NCI-H146 treated with DMSO at 0.1 percent for 48 hours (cell line): ENCODE measurements at regions not wholly inside any gene's neighbourhood (a gene's known extent, or its start where the extent isn't known, plus 50 kb on each side); places are given as distances from the start of the nearest gene placed in this dataset.

ENCODE experiments used
- DNase-seq: peaks from one replicate; lab custom pipeline; 2025; ENCODE audit not compliant: unreplicated experiment; lab: John Stamatoyannopoulos, UW

GRCh38 chr5:163619951-163620350 lies 114.5 kb downstream of the MAT2B start:
- no peak for DNase-seq

GRCh38 chr5:163622799-163623198 lies 117.4 kb downstream of the MAT2B start:
- no peak for DNase-seq

- no peak for DNase-seq
Observed at GRCh38 chr5:163623524-163623923, 118.1 kb downstream of the MAT2B start.

DNA sequence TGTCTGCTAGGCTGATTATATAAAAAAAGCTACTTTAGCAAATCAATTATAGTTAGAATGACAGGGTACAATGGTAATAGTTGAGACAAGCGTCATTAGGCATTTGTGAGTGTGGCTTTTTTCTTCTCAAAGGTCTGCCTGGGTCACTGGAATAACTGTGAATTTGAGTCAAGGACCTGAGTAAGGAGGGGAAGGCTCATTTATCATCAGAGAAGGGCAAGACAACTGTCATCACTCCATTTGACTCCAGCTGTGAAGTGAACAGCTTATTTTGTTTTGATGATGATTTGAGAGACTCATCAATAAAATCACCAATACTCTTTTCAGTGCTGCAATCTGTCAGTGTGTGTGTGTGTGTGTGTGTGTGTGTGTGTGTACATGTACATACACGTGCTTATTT lies 118.6 kb downstream of the MAT2B start:
- no peak for DNase-seq

- no peak for DNase-seq
Observed at GRCh38 chr5:163624431-163624830, 119.0 kb downstream of the MAT2B start.

- no peak for DNase-seq
Observed at GRCh38 chr5:163626904-163627434, 121.5 kb downstream of the MAT2B start.

DNA sequence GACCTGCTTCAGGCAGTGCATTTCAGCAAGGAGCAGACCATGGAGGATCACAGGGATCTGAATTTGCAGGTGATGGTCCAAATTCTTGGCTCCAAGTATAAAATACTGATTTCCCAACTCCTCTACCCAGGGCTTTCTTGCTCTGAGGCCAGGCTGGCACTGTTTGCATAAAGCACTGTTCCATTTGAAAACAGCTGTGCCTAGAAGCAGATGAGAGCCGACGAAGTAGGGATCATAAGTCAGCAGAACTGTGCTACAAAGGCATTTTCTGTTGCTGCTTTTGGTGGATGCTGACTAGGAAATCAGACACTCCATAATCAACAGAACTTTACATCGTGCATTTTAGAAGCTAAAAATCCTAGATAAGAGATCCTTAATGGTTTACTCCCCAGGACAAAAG lies 126.4 kb downstream of the MAT2B start:
- DNase-seq, result no peak

- no peak for DNase-seq
Observed at GRCh38 chr5:163633926-163634460, 128.6 kb downstream of the MAT2B start.

GRCh38 chr5:163635631-163636030 lies 130.2 kb downstream of the MAT2B start:
- DNase-seq, result no peak

DNA sequence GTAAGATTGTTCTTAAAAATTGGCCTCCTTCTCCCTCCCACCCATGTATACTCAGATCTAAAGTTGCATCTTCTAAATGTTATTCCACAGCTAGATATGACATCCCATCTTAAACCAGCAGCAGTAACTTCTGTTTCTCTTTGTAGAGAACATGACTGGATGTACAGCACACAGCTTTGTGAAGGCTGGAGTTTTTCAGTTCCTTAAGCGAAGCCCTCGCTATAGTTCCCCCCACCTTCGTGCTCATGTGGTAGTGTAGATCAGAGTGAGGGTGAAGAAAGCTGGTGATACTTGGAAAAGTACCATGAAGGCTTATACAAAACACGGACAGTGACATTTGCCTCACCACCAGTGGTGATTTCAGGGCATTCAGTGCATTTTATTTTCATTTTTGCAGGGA lies 137.5 kb downstream of the MAT2B start:
- no peak for DNase-seq

DNA sequence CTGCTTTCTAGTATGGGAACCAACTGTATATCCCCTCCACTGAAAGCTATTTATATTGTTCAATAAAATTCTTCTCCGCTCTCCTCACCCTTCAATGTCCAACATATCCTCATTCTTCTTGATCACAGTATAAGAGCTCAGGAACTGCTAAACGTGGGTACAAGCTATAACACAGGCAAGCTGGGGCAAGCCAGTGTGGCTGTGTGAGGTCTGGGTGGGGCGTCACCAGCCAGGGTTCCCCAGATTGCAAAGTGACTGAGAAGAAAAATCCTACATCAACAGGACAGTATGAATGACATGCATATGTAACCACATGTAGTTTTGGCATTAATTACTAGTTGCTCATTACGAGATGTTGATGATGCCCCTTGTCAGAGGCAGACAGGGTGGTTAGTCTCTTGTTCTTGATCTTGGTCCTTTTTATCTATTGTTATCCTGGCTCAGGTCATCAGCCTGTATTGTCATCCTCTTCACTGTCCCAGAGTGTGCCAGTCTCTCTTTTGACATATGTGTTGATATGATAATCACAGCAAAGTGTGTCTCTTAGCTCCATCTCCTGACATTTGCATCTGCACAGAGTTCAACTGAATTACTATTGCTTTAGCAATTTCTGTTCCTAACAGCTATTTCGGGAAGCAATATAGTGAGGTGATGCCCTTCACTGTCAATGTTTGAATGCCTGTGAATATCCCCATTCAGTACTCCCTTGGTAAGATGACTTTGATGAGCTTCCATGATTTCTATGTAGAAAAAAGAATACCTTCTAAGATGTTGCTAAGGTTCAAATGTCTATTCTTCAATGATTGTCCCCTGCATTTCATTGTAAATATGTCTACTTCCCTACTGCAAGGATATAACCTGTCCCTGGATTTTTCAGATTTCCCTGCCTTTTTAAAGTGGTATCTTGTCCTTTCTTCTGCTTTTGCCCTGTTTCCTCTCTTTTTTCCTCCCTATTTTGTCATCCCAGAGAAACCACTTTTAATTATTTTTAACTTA lies 140.3 kb downstream of the MAT2B start:
- DNase-seq, result no peak

DNA sequence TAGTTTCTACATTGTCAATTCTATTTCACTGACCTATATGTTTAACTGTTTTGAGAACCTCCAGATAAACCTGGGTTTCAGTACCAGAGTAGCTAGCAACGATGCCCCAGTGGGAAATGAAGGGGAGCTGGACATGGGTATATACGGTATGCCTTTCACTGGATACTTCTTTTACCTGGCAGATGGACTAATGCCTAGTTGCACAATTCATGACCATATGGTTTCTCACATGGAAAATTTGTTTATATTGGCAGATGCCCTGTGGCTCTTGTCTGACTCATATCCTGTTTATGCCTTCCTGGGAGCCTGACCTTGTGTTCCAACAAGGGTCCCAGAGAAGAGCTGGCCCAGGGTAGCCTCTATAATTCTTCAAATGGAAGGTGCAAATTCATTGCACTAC lies 144.1 kb downstream of the MAT2B start:
- DNase-seq, result no peak

- DNase-seq, result no peak
Observed at GRCh38 chr5:163653526-163653925, 148.1 kb downstream of the MAT2B start.

DNA sequence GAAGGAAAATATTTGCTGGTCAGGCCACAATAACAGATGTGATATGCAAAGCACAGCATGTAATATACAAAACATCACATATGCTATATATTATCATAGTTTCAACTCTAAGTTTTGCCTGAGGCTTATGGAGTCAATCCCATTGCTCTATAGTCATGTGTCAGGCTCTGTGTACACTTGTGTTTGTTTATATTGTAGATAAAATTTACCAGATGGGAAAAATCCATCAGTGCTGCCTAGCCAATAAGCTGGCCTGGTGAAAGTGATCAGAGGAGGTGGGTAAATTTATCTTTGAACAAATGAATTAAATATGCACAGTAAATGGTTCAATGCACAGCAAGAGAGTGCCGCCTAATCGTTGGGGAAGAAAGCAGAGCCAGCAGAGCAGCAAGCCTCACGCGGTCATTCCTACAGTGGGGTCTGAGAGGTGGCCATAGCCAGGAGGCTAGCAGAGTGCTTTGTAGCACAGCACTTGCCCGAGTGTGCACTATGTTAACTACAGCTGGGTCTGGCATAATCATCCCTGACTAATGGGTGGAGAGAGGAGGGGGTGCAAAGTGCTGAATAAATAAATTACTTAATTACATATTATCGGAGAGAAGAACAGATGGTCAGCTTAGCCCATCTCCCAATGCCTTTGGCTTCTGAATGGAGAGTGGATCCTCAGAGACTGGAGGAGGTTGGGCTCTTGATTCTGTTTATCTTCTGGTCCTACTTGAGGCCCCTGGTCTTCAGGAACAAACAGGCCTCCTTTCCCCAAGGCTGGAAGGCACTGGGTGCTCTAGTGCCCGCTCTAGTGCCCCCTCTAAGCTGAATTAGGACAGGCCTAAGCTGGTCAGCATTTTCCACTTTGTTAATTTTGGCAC lies 153.5 kb downstream of the MAT2B start:
- no peak for DNase-seq

DNA sequence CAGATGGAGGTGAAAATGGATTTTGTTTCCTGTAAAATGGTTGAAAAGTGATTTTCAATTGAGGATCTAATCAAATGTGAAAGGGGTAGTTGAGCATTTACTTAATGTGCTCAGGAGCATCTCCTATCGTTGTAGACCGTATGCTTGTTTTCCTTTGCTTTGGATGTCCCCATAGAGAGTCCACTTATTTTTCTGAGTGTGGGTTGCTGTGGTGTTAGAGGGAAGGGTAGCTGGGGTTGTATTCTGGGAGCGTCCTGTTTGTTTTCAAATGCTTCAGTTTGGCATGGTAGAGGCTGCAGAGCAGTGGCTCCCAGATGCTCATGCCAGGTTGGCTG lies 154.1 kb downstream of the MAT2B start:
- DNase-seq, result no peak

- DNase-seq, result no peak
Observed at GRCh38 chr5:163660486-163660885, 155.1 kb downstream of the MAT2B start.

- DNase-seq, result no peak
Observed at GRCh38 chr5:163661360-163661759, 155.9 kb downstream of the MAT2B start.

DNA sequence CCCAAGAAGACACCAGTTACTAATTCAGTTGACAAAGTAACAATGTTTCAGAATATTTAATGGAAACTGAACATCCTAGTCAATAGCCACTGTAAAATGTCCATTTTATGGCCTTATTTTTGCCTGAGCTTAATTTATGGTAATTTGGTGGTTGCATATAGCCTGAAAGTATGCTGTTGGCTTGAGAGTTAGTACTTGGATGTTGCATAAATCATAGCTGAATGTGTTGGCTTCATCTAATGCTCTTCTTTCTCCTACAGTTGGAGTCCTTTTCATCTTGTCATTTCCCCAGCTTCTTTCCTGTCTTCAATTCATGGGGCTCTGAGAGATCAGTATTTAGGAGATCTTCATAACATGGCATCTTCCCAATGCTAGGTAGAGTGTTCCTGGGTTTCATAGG lies 164.6 kb downstream of the MAT2B start:
- no peak for DNase-seq

DNA sequence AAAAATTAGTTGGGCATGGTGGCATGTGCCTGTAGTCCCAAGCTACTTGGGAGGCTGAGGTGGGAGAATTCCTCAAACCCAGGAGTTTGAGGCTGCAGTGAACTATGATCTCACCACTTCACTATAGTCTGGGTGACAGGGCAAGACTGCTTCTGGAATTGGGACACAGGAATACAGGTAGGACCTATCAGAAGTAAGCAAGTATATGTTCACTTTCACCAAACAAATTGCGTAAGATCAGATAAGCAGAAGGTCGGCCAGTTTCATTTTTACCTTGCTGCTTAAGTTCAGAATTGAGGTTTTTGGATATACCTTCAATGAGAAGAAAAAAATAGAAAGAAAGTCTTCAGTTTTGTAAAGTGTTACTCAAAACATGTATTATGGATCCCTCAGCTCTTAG lies 171.7 kb downstream of the MAT2B start:
- DNase-seq, result no peak

- no peak for DNase-seq
Observed at GRCh38 chr5:163682234-163682633, 176.8 kb downstream of the MAT2B start.

- DNase-seq, result no peak
Observed at GRCh38 chr5:163687414-163687813, 182.0 kb downstream of the MAT2B start.
